ENCODE measurements at regions not wholly inside any gene's neighbourhood (a gene's known extent, or its start where the extent isn't known, plus 50 kb on each side); places are given as distances from the start of the nearest gene placed in this dataset.

GRCh38 chr1:218810306-218810705, 363.4 kb upstream of the LYPLAL1 start:
- Histone ChIP-seq H3K9ac (ENCODE audit: insufficient read depth in 1 of 2, low read depth in 2 of 2, low read length in 2 of 2) (no peak overlapping the region), H3K36me3 (ENCODE audit: control insufficient read depth, insufficient read depth, low read length) (no peaks in the 10 kb centered on the region), H3K9me1 (ENCODE audit: control insufficient read depth, insufficient read depth, low read length) (no peaks in the 10 kb centered on the region), H3K27ac (ENCODE audit: extremely low read depth, low read depth, low read length) (no peak overlapping the region), H3K9me3 (replicated peaks; ENCODE audit: control insufficient read depth, insufficient read depth, low read depth, low read length) (no peaks in the 10 kb centered on the region; the same call in 1 of the 2 replicates), H3K4me2 (ENCODE audit: insufficient read depth, low read length) (no peak overlapping the region), H3K4me3 (no peak overlapping the region), H3K4me1 (replicated peaks in 1 of 2; ENCODE audit: control insufficient read depth in 2 of 2, insufficient read depth in 2 of 2, low read length in 2 of 2) (no peaks in the 10 kb centered on the region), H2AFZ (ENCODE audit: low read depth, low read length) (no peak overlapping the region), H3K27me3 (ENCODE audit: control insufficient read depth in 2 of 2, insufficient read depth in 2 of 2, low read length in 2 of 2) (no peaks in the 10 kb centered on the region), H4K20me1 (replicated peaks; ENCODE audit: control insufficient read depth, insufficient read depth, low read length) (no peaks in the 10 kb centered on the region), H3K79me2 (ENCODE audit: control insufficient read depth, insufficient read depth, low read length) (no peaks in the 10 kb centered on the region)
- BruUV-seq (replicated peaks) = no TSS peak
- POLR2A ChIA-PET = no interaction called here
- ATAC-seq (no peak), DNase-seq (ENCODE audit: extremely low read depth in 1 of 4, low spot score in 3 of 4) (no peak), FAIRE-seq (no peak)
- TF ChIP-seq GTF2E2 (tag; IDR thresholded peaks at IDR 0.05) = no peak
- no peak for TF ChIP-seq ZNF146 (CRISPR knock-in tag; IDR thresholded peaks at IDR 0.05; ENCODE audit: unreplicated experiment)
- TF ChIP-seq CBX8 (IDR thresholded peaks at IDR 0.05; ENCODE audit: borderline replicate concordance, extremely low read depth, low read depth, low read length, poor library complexity, severe bottlenecking) = no peak
- TF ChIP-seq RBM22 (IDR thresholded peaks at IDR 0.05; ENCODE audit: low read depth, low read length, poor library complexity, severe bottlenecking) = no peak
- TF ChIP-seq EP300 (IDR thresholded peaks at IDR 0.05; ENCODE audit: low read length) = no peak
- no peak for TF ChIP-seq PURB (CRISPR knock-in tag; IDR thresholded peaks at IDR 0.05; ENCODE audit: low read depth)
- no peak for TF ChIP-seq POU5F1 (IDR thresholded peaks at IDR 0.05; ENCODE audit: borderline replicate concordance, low read depth, low read length, partially characterized antibody)
- no peak for TF ChIP-seq SMC3 (conservative IDR thresholded peaks at IDR 0.05; ENCODE audit: insufficient read depth, low read depth, low read length)
- no peak for TF ChIP-seq STAT5B (CRISPR knock-in tag; IDR thresholded peaks at IDR 0.05)
- no peak for TF ChIP-seq PTTG1 (tag; IDR thresholded peaks at IDR 0.05; ENCODE audit: low read depth)
- no peak for TF ChIP-seq ZC3H4 (CRISPR knock-in tag; IDR thresholded peaks at IDR 0.05; ENCODE audit: borderline replicate concordance)
- no peak for TF ChIP-seq TARDBP (IDR thresholded peaks at IDR 0.05)
- no peak for TF ChIP-seq ZEB2 (IDR thresholded peaks at IDR 0.05)
- no peak for TF ChIP-seq ZHX1 (conservative IDR thresholded peaks at IDR 0.05; ENCODE audit: low read length)
- TF ChIP-seq POLR2B (IDR thresholded peaks at IDR 0.05; ENCODE audit: low read depth, partially characterized antibody) = no peak
- intact Hi-C loops (cut with micrococcal nuclease) (no loop called here), in situ Hi-C loops (cut with MboI) (no loop called here)
- CTCF ChIA-PET (ENCODE audit: low intra/inter-chr PET ratio) = no interaction called here
- 0% methylated on average over 3 of the region's 3 CpGs for WGBS (ENCODE audit: insufficient coverage, low coverage, missing lambda C conversion rate)
